ENCODE measurements at regions not wholly inside any gene's neighbourhood (a gene's known extent, or its start where the extent isn't known, plus 50 kb on each side); places are given as distances from the start of the nearest gene placed in this dataset.

GRCh38 chr15:25605151-25605550 lies 166.3 kb upstream of the UBE3A start:
- no peak for DNase-seq
- no peaks in the 10 kb centered on the region for H3K79me2 ChIP-seq (ENCODE audit: insufficient read depth, low read length)
- ATAC-seq (ENCODE audit: insufficient read depth, low read depth), result no peak
- H3K9ac ChIP-seq (ENCODE audit: low read depth, low read length), result no peak overlapping the region
- no peak overlapping the region for H3K27ac ChIP-seq (ENCODE audit: low read length)
- TF ChIP-seq CTCF (IDR thresholded peaks at IDR 0.05; ENCODE audit: borderline replicate concordance, extremely low read depth, low read length, poor library complexity, severe bottlenecking) (no peak), EZH2 (IDR thresholded peaks at IDR 0.05; ENCODE audit: borderline replicate concordance, low read depth, low read length, severe bottlenecking) (no peak)
- no peaks in the 10 kb centered on the region for H3K36me3 ChIP-seq (ENCODE audit: insufficient read depth, low read length)
- H3K4me2 ChIP-seq (ENCODE audit: insufficient read depth, low read length), result no peak overlapping the region
- H4K20me1 ChIP-seq (ENCODE audit: insufficient read depth, low read length), result no peaks in the 10 kb centered on the region
- H3K4me1 ChIP-seq (ENCODE audit: insufficient read depth, low read length), result no peaks in the 10 kb centered on the region
- no peak overlapping the region for H2AFZ ChIP-seq (ENCODE audit: low read depth, low read length)
- H3K4me3 ChIP-seq (ENCODE audit: low read depth in 1 of 2, low read length in 2 of 2), result no peak overlapping the region
- no peaks in the 10 kb centered on the region for H3K27me3 ChIP-seq (ENCODE audit: insufficient read depth, low read length, poor library complexity)
- H3K9me3 ChIP-seq (ENCODE audit: insufficient read depth, low read length, severe bottlenecking), result no peaks in the 10 kb centered on the region

GRCh38 chr15:25600751-25601150 lies 161.9 kb upstream of the UBE3A start:
- Histone ChIP-seq H3K27me3 (ENCODE audit: insufficient read depth, low read length, poor library complexity) (no peaks in the 10 kb centered on the region), H3K4me3 (ENCODE audit: low read depth in 1 of 2, low read length in 2 of 2) (no peak overlapping the region), H3K27ac (ENCODE audit: low read length) (no peak overlapping the region), H3K36me3 (ENCODE audit: insufficient read depth, low read length) (no peaks in the 10 kb centered on the region), H3K4me1 (ENCODE audit: insufficient read depth, low read length) (no peaks in the 10 kb centered on the region), H3K9ac (ENCODE audit: low read depth, low read length) (no peak overlapping the region), H2AFZ (ENCODE audit: low read depth, low read length) (no peak overlapping the region), H3K9me3 (ENCODE audit: insufficient read depth, low read length, severe bottlenecking) (no peaks in the 10 kb centered on the region), H3K4me2 (ENCODE audit: insufficient read depth, low read length) (no peak overlapping the region), H4K20me1 (ENCODE audit: insufficient read depth, low read length) (no peaks in the 10 kb centered on the region), H3K79me2 (ENCODE audit: insufficient read depth, low read length) (no peaks in the 10 kb centered on the region)
- ATAC-seq (ENCODE audit: insufficient read depth, low read depth), result no peak
- no peak for TF ChIP-seq EZH2 (IDR thresholded peaks at IDR 0.05; ENCODE audit: borderline replicate concordance, low read depth, low read length, severe bottlenecking)
- TF ChIP-seq CTCF (IDR thresholded peaks at IDR 0.05; ENCODE audit: borderline replicate concordance, extremely low read depth, low read length, poor library complexity, severe bottlenecking), result no peak
- no peak for DNase-seq

- Histone ChIP-seq H3K4me3 (ENCODE audit: low read depth in 1 of 2, low read length in 2 of 2) (no peak overlapping the region), H3K4me2 (ENCODE audit: insufficient read depth, low read length) (no peak overlapping the region), H3K9me3 (ENCODE audit: insufficient read depth, low read length, severe bottlenecking) (no peaks in the 10 kb centered on the region), H3K9ac (ENCODE audit: low read depth, low read length) (no peak overlapping the region), H3K27me3 (ENCODE audit: insufficient read depth, low read length, poor library complexity) (no peaks in the 10 kb centered on the region), H3K27ac (ENCODE audit: low read length) (no peak overlapping the region), H2AFZ (ENCODE audit: low read depth, low read length) (no peak overlapping the region), H3K36me3 (ENCODE audit: insufficient read depth, low read length) (no peaks in the 10 kb centered on the region), H3K4me1 (ENCODE audit: insufficient read depth, low read length) (no peaks in the 10 kb centered on the region), H4K20me1 (ENCODE audit: insufficient read depth, low read length) (no peaks in the 10 kb centered on the region), H3K79me2 (ENCODE audit: insufficient read depth, low read length) (no peaks in the 10 kb centered on the region)
- DNase-seq (no peak), ATAC-seq (ENCODE audit: insufficient read depth, low read depth) (no peak)
- TF ChIP-seq CTCF (IDR thresholded peaks at IDR 0.05; ENCODE audit: borderline replicate concordance, extremely low read depth, low read length, poor library complexity, severe bottlenecking) (no peak), EZH2 (IDR thresholded peaks at IDR 0.05; ENCODE audit: borderline replicate concordance, low read depth, low read length, severe bottlenecking) (no peak)
Observed at GRCh38 chr15:25597571-25597970, 158.7 kb upstream of the UBE3A start.
